HG02840 (cell line): ENCODE measurements at regions not wholly inside any gene's neighbourhood (a gene's known extent, or its start where the extent isn't known, plus 50 kb on each side); places are given as distances from the start of the nearest gene placed in this dataset.

Source experiments
- ATAC-seq: cut with Tn5 transposase; IDR thresholded peaks from one replicate; pipeline ENCODE4 v1.9.1; 2021; ENCODE audit warnings: mild to moderate bottlenecking, moderate library complexity, moderate number of reproducible peaks; ENCODE audit not compliant: unreplicated experiment, low FRiP score

DNA sequence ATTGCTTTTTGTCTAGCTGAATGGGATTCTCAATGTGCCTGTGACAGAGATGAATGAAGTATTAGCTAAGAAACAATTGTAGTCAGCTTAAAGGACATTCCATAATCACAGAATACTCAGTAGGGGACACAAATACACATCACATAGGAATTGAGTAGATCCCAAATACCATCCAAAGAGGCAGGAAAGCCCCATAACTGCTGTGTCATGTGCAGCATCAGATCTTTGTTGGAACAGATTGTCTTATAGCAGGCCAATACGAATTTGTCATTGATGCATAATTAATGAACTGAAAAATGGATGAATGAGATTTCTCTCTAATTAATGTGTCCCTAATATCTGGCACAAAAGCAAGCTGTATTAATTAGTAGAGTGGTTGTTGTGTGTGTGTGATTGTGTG, 82.3 kb upstream of the S1PR1 start:
- no peak for ATAC-seq

DNA sequence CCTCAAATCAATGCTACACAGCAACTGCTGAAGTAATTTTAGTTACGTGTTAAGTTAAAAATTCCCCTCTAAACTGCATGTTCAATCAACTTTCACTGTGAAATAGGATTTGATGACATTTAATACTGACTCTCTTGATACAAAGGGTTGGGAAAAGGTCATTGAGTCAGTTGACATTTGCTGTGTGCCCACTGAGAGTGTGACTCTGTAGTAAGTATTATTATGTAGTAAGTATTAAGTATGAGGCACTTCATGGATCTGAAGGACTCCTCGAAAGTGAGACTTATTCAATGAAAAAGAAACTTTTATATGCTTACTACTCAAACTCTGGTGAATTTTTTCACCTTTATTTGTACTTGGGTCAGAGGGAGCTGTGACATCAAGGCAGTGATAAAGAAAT, 83.1 kb upstream of the S1PR1 start:
- no peak for ATAC-seq

DNA sequence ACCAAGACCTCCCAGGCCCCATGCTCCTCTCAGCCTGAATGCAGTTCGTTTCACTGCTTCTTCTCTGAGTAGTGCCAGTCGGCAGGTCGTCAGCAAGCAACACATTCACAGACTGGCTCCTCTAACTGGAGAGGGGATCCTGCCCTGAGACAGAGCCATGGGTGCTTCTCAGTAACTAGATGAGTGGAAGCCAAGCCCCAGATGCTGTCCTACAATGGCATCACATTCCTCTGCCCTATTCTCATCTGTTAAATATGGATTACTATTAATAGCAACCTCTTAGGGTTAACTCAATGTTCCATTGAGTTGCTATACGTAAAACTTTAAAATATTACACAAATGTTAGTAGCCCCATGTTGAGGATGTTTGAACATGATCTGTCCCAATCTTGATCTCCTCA, 84.2 kb upstream of the S1PR1 start:
- ATAC-seq = no peak

DNA sequence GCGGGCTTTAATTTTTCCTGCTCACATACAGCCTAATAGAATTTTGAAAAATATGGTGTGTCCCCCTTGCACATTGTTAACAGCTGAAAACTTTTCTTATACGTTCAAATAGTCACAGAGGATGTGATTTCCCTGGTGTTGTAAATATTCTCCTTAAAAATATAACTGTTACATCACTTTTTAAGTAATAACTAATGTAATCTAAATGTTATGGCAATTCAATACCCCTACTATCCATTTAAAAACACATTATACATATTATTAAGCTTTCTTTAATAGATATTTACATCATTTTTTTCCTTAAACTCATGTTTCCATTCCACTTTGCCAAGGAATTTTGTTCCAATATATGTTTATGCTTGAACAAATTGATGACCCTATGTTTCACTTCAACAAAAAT, 85.5 kb upstream of the S1PR1 start:
- ATAC-seq = no peak

DNA sequence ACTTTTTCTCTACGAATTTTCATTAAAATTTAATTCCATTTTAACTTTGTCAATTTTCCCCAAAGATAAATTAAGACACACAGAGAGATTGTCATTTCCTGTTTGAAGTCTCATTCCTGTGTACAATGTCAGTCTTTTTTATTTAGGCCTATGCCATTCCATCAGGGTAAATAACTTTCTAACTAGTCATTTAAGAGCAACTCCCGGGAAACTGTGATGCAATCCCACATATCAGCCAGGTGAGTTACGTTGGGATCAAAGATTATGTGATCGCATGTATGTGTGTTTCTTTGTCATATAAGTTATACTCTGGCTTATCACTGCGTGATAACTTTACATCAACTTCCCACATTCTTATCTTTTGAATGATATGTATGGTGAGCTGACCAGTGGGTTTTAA, 86.1 kb upstream of the S1PR1 start:
- no peak for ATAC-seq

DNA sequence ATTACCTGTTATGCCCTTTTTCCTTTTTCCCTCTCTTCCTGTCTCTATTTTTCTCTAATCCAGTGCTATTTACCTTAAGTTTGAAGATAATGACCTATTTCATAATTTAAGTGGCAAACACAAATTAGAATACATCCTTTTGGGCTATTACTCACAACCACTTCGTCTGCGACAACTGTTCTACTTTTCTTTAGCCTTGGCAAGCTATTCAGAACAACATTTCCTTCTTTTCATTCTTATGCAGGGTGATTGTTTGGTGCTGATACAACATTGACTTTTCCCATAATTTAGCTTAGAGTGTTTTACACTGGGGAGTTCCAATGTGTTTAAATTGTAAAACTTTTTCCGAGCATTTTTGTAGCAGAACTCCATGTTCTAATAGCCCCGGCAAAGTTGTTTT, 86.6 kb upstream of the S1PR1 start:
- ATAC-seq = no peak

DNA sequence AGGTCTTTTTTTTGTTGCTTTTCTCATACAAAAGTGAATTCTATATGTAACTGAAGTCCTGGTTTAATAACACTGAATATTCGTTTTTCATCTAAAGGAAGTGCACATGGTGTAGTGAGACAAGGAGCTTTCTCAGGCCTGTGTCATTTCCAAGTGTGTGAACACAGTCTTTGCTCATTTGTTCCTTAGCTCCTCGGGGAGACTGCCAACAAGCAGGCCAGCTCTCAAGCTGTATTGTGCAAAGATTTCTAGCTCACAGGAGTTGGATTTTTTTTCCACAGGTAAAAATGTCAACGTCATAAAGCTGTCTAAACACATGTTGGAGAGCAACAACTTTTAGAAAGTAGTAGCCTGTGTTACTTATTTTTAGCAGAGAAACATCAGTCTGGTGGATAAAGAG, 87.8 kb upstream of the S1PR1 start:
- ATAC-seq = no peak

DNA sequence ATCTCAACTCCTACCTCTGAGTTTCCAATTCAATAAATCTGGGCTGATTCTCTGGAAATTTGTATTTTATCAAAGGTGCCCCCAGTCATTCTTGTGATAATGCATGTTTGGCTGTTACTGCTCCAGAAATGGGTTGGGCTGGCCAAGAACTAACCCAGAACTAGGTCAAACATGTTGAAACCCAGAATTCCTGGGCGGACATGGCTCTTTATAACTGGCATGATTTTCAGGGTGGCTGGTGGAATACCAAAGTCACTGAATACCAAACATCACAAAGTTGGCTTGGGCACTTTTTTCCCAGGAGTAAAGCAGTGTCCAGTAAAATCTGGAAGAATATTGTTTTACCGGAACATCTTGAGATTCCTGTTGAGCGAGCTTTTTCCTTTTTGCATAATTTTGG, 89.4 kb upstream of the S1PR1 start:
- ATAC-seq = no peak

DNA sequence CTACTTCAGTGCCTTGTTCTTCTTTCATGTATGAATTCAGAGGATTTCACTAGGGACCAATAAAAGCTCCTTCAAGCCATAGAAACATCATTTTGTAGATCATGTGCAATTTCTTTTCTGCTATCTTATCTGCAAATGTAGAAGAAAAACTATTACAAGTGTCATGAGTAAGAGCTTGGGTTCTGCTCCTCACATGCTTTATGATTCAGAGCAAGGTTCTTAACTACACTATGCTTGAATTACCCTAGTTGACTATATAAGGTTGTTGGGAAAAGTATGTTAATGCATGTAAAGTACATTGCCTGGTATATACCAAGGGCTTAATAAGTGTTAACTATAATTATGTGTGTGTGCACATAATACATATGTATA, 91.4 kb upstream of the S1PR1 start:
- no peak for ATAC-seq

DNA sequence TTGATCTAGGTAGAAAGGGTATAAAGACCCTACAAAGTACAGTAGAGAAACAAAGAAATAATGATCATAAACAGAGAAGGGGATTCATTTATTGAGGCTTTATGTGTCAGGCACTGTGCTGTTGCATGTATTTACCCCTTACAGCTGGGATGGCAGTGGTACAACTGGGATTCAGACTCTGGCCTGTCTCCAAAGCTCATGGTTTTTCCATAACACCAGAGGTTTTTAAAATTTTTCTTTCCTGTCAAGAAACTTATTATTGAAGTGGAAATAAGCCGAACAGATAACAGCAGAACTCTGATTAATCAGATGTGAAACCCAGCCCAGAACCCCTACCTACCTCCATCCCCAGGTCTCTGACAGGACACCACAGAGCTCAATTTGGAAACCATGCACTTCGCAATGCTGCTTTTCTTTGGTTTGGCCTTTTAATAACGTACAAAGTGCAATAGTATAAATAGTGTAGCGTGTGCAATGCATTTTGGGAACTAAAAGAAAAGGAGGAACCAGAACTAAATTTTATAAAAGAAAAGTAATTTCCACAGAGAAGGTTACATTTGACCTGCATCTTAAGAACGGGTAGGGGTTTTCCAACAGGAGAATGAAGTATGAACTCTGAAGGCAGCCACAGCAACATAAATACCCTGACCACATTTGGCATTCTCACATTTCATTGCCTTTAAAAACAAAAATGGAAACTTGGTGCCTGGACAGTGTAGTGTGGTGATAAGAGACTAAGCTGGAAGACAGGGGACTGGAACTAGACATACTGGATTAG, 92.0 kb upstream of the S1PR1 start:
- no peak for ATAC-seq

DNA sequence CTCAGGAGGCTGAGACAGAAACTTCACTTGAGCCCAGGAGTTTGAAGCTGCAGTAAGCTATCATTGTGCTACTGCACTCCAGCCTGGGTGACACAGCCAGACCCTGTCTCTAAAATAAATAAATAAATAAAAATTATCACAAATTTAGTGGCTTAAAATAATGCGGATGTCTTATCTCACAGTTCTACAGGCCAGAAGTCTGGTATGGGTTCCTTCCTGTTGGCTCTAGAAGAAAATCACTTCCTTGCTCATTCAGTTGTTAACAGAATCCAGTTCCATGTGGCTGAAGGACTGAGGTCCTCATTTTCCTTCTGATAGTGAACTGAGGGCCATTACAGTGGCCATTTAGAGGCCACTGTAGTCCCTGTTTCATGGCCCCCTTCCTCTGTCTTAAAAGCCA, 94.6 kb upstream of the S1PR1 start:
- ATAC-seq = no peak

DNA sequence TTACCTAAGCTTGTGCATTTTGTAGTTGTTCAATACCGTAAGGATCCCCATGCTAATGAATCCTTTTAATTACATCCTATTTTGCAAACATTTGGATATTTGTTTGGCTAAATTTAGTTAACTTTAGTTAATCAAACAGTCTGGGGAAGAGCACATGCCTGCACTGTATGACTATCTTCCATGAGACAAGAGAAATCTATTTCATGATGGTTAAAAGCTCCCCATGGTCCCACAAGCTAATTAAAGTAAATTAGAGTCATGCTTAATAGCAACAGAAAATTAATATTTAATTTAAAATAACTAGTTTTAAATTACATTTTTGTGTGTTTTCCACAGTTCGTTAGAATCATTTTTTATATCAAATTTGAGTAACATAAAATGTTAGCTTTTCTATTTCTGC, 95.4 kb upstream of the S1PR1 start:
- no peak for ATAC-seq

DNA sequence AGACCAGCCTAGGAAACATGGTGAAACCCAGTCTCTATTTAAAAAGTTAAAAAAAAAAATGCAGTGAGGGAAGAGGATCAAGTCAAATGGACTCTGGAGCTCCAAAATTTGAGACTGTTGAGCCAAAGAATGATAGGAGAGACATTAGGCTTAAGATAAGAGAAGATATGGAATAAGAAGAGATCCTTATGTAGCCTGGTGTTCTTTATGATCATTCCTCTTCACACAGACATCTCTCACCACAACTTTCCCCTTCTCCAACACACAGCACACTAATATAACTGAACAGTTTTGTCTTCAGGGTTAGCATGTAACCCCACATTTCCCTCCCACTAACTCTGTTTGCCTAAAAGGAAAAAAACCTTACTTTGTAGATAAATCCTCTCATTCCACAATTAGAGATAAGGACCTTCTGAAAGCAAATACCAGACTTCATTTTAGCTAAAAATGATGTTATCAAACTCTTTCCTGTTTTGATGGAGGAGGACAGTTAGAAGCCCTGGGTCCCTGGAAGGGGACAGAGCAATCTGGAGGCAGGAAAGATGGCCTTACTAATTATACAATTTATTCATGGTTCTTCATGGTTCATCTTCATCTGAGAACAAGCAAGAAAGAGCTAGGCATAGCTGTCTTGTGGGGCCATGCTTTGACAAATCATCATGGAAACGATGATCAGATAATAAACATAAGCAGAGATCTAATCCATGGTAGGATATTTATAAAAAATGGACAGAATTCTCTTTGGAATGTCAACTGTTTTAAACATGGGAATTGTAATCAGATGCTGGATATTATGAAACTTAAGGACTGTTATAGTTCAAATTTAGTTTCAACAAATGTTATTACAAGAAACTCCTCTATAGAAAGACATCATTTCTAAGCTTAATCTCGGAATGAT, 96.7 kb upstream of the S1PR1 start:
- no peak for ATAC-seq

DNA sequence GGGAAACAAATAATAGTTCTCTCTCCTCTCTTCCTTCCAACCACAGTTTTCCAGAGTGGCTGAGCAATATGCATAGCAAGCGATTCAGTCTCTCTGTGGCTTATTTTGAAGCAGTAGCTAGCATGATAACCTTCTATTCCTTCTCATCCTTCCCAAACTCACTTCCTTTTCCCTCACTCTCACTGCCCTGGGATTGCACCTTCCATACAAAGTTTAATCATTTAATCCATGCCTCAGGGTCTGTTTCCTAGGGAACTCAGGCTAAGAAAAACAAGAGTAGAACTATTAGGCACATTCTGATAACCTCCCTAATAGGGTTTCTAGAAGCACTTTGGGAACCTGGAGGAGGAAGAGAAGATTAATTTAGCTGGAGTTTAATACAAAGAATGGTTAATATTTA, 97.7 kb upstream of the S1PR1 start:
- ATAC-seq = no peak

DNA sequence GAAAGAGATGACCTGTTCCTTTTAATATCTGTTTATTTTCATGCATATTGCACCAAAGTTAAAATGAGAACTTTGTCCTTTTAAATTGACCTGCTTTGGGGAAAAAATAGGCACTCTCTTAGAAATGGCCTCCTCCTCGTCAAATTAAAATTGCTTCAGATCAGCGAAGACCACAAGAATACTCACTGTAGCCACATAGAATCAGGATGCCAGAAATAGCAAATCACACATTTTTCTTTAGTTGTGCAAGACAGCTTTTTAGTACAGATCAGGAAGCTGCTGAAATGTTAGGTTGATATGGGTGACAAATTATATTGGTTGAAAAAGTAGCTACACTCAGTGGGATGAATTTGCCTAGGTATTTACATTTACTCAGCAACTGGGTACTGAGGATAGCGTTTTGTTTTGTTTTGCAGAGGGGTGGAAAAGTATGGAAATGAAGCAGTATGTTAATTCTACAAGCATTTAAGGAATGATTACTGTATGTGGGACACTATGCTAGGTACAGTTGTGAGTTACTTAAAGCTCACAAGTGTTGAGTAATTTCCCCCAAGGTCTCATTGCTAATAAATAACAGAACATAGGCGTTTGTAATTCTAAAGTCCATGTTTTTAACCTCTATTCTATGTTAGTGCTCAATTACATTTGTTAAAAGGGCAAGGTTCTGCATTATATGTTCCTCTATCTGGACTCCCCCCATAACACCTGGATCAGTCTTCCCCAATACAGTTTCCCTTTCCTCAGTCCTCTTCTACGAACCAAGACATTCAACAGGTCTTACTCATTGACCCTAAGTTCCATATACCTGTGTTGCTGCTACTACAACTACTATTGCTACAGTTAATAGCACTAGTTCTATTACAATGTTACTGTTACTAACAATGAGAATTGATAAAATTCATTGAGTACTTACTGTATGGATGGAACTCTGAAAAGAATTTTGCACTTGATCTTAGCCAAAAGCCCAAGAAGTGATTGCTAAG, 99.4 kb upstream of the S1PR1 start:
- no peak for ATAC-seq

DNA sequence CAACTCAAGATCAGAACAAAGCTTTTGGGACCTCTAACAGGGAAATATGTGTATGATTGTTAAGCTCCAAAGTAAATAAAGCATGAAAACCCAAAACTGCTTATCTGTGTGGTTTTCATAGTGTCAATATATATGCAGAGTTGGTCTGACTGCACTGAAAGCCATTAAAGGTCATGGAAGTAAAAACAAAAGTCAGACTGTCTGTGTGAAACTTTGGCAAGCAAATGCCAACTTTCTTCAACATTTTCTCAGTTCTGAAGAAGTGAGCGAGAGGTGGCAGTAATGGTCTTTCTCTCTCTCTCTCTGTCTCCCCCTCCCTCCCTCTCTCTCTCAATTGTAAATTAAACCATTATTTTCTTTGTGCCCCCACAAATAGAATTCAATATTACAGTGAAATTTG, 100.1 kb upstream of the S1PR1 start:
- ATAC-seq = no peak

DNA sequence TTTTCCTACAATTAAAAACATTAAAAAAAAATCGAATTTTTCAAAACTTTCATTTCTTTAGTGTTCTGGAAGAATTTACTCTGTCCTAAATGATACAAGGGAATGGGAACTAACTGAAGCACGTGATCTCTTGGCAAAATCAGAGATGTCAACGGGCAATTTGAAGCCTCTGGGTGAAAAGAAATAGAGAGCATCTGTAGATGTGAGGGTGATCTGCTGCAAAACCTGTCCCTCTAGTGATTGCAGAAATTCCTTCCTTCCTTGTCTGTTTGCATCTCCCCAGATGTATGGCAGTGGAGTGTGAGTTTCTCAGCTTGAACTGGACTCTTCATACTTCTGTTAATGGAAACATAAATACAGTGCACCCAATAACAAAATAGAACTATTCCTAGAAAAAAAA, 100.5 kb upstream of the S1PR1 start:
- ATAC-seq = no peak

DNA sequence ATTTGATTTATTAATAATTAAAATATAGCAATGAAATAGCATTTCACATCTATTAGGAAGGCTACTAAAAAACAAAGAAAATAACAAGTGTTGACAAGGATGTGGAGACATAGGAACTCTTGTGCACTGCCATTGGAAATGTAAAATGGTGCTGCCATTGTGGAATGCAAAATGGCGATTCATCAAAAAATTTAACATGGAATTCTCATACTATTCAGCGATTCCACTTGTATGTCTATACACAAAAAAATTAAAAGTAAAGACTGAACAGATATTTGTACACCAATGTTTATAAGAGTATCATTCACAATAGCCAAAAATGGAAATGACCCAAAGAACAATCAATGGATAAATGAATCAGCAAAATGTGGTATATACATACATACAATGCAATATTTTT, 101.3 kb upstream of the S1PR1 start:
- no peak for ATAC-seq

DNA sequence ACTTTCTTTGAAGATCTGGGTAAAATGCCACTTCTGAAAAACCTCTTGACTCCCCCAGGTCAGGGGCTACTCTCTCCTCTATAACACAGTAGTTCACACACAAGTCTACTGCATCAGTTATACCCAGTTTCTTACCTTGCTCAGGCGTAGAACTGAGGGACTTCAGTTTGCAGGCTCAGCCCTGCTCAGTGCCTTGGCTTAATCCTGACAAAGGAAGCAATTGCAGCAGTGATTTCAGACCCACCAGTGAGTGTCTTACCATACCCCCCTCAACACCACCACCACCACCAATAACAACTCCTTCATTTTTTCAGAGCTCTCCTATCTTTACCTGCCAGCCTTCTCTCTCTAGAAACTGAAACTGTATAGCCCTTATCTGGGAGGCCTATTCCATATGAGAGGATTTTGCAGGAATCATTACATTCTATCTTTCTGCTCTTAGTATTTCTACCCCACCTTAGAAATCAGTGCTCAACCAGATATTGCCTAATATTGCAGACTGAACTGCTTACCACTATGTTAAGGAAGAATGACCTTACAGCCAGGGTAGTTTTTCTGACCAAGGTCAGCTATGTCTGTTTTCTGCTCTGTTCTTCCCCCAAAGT, 105.5 kb upstream of the S1PR1 start:
- no peak for ATAC-seq

DNA sequence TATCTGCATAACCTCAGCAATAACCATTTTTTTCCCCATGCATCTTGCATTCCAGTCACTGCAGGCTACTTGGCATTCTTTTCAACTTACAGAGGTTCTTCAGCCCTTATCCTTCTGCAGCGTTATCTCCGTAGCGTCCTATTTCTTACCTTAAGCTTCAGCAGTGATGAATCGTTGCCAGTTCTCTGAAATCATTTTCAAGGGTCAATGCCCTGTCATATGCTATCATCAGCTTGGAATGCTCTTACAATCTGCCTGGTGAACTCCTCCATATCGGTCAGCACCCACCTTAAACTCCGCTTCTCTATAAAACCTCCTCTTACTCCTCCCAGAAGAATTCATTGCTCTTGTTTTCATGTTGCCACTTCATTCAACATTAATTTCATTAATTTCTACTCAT, 105.1 kb upstream of the DPH5 start:
- ATAC-seq = no peak
